PC-9 (cell line): ENCODE measurements at regions not wholly inside any gene's neighbourhood (a gene's known extent, or its start where the extent isn't known, plus 50 kb on each side); places are given as distances from the start of the nearest gene placed in this dataset.

Experiments used
- BruUV-seq: library from RNA; stranded (reverse); fragments of 400-500 nt; replicated peaks from 2 replicates; lab custom pipeline; 2021; lab: Mats Ljungman, UMichigan
- CTCF ChIA-PET: fragments of 300-600 bp; sonication (Branson Sonifier 250); formaldehyde crosslinking; loops from one replicate; lab custom pipeline; 2022; ENCODE audit warnings: antibody characterized with exemption; lab: Charles Lee
- POLR2A ChIA-PET: fragments of 300-600 bp; sonication (Branson Sonifier 250); formaldehyde crosslinking; loops from one replicate; lab custom pipeline; 2022; ENCODE audit warnings: antibody characterized with exemption; ENCODE audit not compliant: unreplicated experiment; lab: Charles Lee
- DNase-seq, 2 experiments: peaks; one replicate each; pipeline versions ENCODE4 v3.0.0 to v3.0.0-alpha.2; 2015 to 2022; ENCODE audit warnings: mixed read lengths in 1 of 2
- H2AFZ ChIP-seq: fragments of 200-600 bp; sonication (generic); 2 replicates; pipeline ENCODE4 v1.8.1; 2017; ENCODE audit warnings: antibody characterized with exemption
- H3F3A ChIP-seq: fragments of 200-600 bp; sonication (generic); 2 replicates; pipeline ENCODE4 v1.8.1; 2017; ENCODE audit warnings: antibody characterized with exemption, mild to moderate bottlenecking, low read depth; ENCODE audit not compliant: insufficient read depth
- H3K27ac ChIP-seq: fragments of 200-600 bp; sonication (generic); 2 replicates; pipeline ENCODE4 v1.6.1; 2016; ENCODE audit warnings: mixed run types
- H3K27me3 ChIP-seq: fragments of 200-600 bp; sonication (generic); 2 replicates; pipeline ENCODE4 v1.6.1; 2016; ENCODE audit warnings: low read depth, mixed run types; ENCODE audit not compliant: insufficient read depth
- H3K36me3 ChIP-seq: fragments of 200-600 bp; sonication (generic); 2 replicates; pipeline ENCODE4 v1.6.1; 2016; ENCODE audit warnings: low read depth, mixed run types
- H3K4me1 ChIP-seq: fragments of 200-600 bp; sonication (generic); replicated peaks from 2 replicates; pipeline ENCODE4 v1.6.1; 2016; ENCODE audit warnings: mixed run types; ENCODE audit not compliant: insufficient read depth
- H3K4me2 ChIP-seq: fragments of 200-600 bp; sonication (generic); 2 replicates; pipeline ENCODE4 v1.6.1; 2017; ENCODE audit warnings: mixed run types
- H3K4me3 ChIP-seq: fragments of 200-600 bp; sonication (generic); 2 replicates; pipeline ENCODE4 v1.6.1; 2016; ENCODE audit warnings: mixed run types
- H3K79me2 ChIP-seq: fragments of 200-600 bp; sonication (generic); 2 replicates; pipeline ENCODE4 v1.6.1; 2017; ENCODE audit warnings: low read depth, mixed run types
- H3K9me2 ChIP-seq: fragments of 200-600 bp; sonication (generic); 2 replicates; pipeline ENCODE4 v1.8.1; 2017; ENCODE audit warnings: mild to moderate bottlenecking; ENCODE audit not compliant: insufficient read depth
- H3K9me3 ChIP-seq: fragments of 200-600 bp; sonication (generic); 2 replicates; pipeline ENCODE4 v1.8.1; 2016; ENCODE audit warnings: low read depth; ENCODE audit not compliant: insufficient read depth
- H4K20me1 ChIP-seq: fragments of 200-600 bp; sonication (generic); 2 replicates; pipeline ENCODE4 v1.8.1; 2017; ENCODE audit not compliant: insufficient read depth
- EZH2 ChIP-seq: fragments of 200-600 bp; sonication (generic); IDR thresholded peaks from 2 replicates; pipeline ENCODE4 v1.8.0; 2017; ENCODE audit warnings: antibody characterized with exemption, low read depth
- intact Hi-C: fragments of 100-400 bp; cut with micrococcal nuclease; formaldehyde crosslinking; loops from one replicate; pipeline ENCODE4 v1.10.0; 2022; ENCODE audit not compliant: unreplicated experiment
- TF ChIP-seq, protein P1 (sequence below): fragments of 200-600 bp; sonication (generic); conservative IDR thresholded peaks from 2 replicates; pipeline ENCODE4 v1.6.1; 2017; ENCODE audit warnings: mixed run types, antibody characterized with exemption, mild to moderate bottlenecking, moderate library complexity

DNA sequence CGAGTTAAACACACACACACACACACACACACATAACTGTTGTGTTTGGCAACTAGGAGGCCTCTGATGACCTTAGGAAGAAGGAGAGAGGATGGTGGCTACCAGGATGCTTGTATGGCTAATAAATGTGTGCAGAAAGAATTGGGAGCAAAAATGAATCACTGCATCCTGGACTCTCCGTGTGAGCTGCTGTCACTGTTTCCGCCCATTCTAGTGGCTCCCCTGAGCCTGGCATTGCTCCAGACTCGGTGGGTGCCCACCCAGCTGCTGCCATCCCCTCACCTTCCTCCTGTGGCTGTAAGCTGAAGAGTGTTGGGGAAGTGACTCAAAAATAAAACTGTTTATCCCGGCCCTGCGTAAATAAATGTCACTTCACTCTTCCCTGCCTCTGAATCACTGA is 149.5 kb upstream of the MINDY3 start:
- no peaks in the 10 kb centered on the region for H3K79me2 ChIP-seq
- intact Hi-C loops: no loop called here
- BruUV-seq: no TSS peak
- no peaks in the 10 kb centered on the region for H3K9me2 ChIP-seq
- TF ChIP-seq, protein P1, sequence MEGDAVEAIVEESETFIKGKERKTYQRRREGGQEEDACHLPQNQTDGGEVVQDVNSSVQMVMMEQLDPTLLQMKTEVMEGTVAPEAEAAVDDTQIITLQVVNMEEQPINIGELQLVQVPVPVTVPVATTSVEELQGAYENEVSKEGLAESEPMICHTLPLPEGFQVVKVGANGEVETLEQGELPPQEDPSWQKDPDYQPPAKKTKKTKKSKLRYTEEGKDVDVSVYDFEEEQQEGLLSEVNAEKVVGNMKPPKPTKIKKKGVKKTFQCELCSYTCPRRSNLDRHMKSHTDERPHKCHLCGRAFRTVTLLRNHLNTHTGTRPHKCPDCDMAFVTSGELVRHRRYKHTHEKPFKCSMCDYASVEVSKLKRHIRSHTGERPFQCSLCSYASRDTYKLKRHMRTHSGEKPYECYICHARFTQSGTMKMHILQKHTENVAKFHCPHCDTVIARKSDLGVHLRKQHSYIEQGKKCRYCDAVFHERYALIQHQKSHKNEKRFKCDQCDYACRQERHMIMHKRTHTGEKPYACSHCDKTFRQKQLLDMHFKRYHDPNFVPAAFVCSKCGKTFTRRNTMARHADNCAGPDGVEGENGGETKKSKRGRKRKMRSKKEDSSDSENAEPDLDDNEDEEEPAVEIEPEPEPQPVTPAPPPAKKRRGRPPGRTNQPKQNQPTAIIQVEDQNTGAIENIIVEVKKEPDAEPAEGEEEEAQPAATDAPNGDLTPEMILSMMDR: no peak
- TF ChIP-seq EZH2: no peak
- ChIA-PET CTCF (no interaction called here), POLR2A (no interaction called here)
- no peak for DNase-seq
- no peak overlapping the region for H3K27ac ChIP-seq
- H3K36me3 ChIP-seq: no peaks in the 10 kb centered on the region
- no peak overlapping the region for H2AFZ ChIP-seq
- H3F3A ChIP-seq: no peaks in the 10 kb centered on the region
- H3K4me2 ChIP-seq: no peak overlapping the region
- H3K4me1 ChIP-seq: no peaks in the 10 kb centered on the region
- H3K9me3 ChIP-seq: no peaks in the 10 kb centered on the region
- no peak overlapping the region for H3K4me3 ChIP-seq
- H3K27me3 ChIP-seq: no peaks in the 10 kb centered on the region
- H4K20me1 ChIP-seq: no peaks in the 10 kb centered on the region

DNA sequence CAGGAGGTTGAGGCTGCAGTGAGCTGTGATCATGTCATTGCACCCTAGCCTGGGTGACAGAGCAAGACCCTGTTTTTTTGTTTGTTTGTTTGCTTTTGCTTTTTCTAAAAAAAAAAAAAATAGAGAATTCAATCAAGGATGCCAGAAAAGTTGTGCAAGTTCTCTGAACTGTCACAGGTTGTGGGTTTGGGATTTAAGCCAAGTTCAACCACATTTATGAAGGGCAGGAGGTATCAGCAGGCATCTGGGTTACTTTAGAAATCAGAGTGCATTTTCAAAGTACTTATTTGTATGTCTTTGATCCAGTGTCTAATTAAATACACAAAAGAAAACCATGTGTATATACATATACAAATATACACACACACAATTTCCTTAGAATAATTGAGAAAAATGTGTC is 151.2 kb upstream of the MINDY3 start:
- Histone ChIP-seq H3K4me3 (no peak overlapping the region), H2AFZ (no peak overlapping the region), H3K9me2 (no peaks in the 10 kb centered on the region), H3F3A (no peaks in the 10 kb centered on the region), H3K4me2 (no peak overlapping the region), H3K27me3 (no peaks in the 10 kb centered on the region), H3K4me1 (no peaks in the 10 kb centered on the region), H3K36me3 (no peaks in the 10 kb centered on the region), H3K79me2 (no peaks in the 10 kb centered on the region), H3K9me3 (no peaks in the 10 kb centered on the region), H4K20me1 (no peaks in the 10 kb centered on the region), H3K27ac (no peak overlapping the region)
- intact Hi-C loops: no loop called here
- no peak for DNase-seq
- TF ChIP-seq, protein P1: no peak
- no TSS peak for BruUV-seq
- ChIA-PET CTCF (no interaction called here), POLR2A (no interaction called here)

DNA sequence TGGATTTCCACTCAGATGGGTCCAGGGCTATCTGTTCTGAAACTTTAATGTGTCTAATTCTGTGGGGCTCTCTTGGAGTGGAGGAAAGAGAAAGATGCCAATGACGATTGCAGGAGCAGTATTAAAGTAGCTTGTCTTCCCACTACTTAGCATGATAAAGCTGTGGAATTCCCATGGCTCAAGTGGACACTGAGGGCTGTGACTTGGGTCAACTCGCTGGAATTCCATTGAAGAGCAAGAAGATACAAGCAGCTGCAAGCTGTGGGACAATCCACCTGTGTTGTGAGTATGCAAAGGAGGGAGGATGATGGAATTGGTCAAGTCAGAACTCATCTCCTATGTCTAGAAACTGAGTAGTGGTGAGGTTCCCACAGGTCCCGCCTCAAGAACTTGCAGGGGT is 154.2 kb upstream of the MINDY3 start:
- intact Hi-C loops: no loop called here
- Histone ChIP-seq H4K20me1 (no peaks in the 10 kb centered on the region), H3K4me1 (no peaks in the 10 kb centered on the region), H3K36me3 (no peaks in the 10 kb centered on the region), H3K27ac (no peak overlapping the region), H3K4me3 (no peak overlapping the region), H3F3A (no peaks in the 10 kb centered on the region), H3K9me2 (no peaks in the 10 kb centered on the region), H3K79me2 (no peaks in the 10 kb centered on the region), H2AFZ (no peak overlapping the region), H3K4me2 (no peak overlapping the region), H3K9me3 (no peaks in the 10 kb centered on the region), H3K27me3 (no peaks in the 10 kb centered on the region)
- ChIA-PET CTCF (no interaction called here), POLR2A (no interaction called here)
- no TSS peak for BruUV-seq
- no peak for TF ChIP-seq EZH2
- TF ChIP-seq, protein P1: no peak
- no peak for DNase-seq
